HG03159 (cell line): ENCODE measurements at regions not wholly inside any gene's neighbourhood (a gene's known extent, or its start where the extent isn't known, plus 50 kb on each side); places are given as distances from the start of the nearest gene placed in this dataset.
"Not testable (repeated sequence)": the region's sequence is repeated elsewhere in the genome, so short reads cannot be mapped to it uniquely, and the experiment has no call there.

Experiments used
- ATAC-seq: cut with Tn5 transposase; IDR thresholded peaks from one replicate; pipeline ENCODE4 v1.9.1; 2021; ENCODE audit warnings: mild to moderate bottlenecking, moderate library complexity; ENCODE audit not compliant: unreplicated experiment

DNA sequence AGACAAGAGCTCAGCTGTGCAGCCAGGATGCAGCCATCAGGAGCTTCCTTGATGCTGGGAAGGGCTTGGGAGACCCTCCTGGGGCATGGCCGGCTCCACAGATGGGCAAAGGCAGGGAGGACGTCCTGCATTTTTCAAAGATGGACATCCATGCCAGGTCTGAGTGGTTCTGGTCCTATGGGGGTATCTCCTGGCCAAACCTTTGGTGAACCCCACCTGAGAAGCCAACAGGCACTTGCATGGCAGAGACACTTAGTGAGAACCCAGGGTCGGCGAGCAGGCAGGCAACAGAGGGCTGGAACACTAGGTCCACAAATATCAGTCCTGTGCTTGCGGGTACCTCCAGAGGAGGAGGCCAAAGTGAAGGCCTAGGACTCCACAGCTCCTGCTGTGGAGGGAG lies 70.0 kb downstream of the KCTD15 start:
- ATAC-seq = no peak

DNA sequence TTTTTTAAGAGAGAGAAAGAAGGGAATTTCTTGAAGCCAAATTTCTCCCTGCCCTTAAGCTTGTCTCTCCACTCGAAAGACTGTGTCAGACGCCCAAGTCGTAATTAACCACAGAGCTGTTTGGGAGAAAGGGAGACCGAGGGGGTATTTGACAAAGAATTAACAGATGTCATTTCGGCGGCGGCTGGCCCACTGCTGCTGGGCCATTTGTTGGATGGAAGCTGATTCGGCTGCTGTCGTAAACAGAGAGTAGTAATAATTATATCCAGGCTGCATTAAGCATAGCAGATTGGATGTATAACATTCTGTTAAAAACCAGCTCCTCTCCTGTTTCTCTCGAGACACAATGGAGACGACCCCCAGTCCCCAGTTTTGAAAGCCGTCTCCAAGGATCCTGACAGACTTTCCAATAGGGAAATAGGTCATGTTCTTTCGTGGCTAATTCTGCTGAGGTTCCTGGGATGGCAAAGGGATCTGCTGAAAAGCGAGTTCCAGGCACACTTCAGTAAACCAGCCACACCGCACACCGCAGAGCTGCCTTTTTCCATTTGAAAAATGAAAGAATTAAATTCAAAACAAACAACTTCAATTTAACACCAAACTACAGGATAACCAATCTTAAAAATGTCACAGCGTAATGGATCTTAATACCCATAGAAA lies 71.5 kb downstream of the KCTD15 start:
- no peak for ATAC-seq

DNA sequence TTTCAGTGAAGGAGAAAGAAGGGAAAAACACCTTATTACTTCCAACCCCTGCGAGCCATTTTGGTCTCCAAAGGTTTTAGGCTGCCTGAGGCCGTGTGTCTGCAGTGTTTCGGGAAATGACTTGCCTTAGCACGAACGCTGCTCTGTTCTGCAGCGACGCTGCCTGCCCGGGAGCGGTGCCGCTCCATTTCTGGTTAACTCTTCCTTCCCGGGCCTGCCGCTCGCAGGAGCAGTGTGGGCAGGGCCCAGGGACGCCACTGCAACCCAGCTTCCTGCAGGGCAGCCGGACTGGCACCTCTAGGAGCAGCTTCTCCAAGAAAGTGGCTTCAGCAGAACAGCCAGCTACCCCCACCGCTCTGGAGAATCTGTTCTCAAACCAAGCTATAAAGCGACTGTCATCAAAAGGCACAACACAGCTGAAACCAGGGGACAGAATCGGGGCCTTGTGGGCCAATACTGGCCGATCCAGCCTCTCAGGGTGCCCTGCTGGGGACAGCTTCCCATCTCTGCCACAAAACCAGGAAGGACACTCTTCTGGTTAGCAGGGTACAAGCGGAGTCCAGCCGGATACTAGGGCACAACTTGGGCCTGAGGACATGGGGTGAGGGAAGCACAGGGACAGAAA lies 72.2 kb downstream of the KCTD15 start:
- ATAC-seq = no peak

DNA sequence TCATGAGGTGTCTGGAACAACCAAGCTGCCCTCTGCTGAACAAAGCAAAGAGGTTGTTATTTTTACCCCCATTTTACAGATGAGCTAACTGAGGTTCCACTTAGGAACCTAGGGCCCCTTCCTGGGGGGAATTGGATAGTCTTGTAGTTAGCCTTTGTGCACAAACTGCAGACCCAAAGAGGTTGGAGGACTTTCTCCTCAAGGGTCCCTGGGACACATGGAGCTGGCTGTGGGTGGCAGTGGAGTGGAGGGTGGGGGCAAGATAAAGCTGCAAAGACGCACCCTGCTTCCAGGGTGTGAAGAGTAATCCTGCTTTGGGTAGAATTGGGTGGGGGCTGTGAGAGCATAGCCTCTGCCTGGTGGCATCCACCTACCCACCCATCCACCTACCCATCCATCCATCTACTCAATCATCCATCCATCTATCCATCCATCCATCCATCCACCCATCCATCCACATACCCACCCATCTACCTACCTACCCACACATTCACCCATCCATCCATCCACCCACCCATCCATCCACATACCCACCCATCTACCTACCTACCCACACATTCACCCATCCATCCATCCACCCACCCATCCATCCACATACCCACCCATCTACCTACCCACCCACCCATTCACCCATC lies 73.7 kb downstream of the KCTD15 start:
- not testable (repeated sequence) for ATAC-seq

DNA sequence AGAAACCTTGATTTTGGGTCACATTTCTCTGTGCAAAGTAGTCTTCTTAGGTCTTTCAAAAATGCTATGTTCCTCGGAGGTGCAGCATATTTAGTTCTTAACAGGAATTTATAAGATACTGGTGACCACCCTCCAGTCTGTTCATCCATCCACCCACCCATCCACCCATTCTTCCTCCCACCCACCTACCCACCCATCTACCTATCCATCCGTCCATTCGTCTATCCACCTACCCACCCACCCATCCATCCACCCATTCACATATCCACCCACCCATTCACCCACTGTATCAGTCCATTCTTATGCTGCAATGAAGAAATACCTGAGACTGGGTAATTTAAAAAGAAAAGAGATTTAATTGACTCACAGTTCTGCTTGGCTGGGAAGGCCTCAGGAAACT lies 74.9 kb downstream of the KCTD15 start:
- no peak for ATAC-seq

DNA sequence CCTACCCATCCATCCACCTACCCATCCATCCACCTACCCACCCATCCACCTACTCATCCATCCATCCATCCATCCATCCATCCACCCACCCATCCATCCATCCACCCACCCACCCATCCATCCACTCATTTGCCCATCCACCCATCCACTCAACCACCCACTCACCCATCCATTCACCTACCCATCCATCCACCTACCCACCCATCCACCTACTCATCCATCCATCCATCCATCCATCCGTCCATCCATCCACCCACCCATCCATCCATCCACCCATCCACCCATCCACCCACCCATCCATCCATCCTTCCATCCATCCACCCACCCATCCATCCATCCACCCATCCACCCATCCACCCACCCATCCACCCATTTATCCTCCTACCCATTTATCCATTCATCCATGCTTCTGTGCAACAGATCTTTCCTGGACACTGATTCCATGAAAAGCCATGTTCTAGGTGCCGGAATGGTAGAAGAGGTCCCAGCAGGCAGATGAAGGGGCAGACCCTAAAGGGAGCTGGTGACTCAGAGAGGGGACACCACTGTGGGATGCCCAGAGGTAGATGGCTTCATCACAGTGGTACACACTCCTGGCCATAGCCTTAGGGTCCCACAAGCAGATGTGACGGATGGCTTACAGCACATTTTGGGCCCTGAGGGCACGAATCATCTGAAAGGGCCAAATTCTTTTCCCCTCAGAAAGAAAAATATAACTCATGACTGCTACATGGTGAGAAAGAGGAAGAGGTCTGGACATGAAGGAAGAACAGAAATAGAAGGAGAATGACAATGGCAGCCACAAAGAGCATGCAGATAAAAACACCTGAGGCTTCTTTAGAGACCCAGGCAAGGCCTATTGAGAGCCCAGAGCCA lies 76.0 kb downstream of the KCTD15 start:
- no peak for ATAC-seq

DNA sequence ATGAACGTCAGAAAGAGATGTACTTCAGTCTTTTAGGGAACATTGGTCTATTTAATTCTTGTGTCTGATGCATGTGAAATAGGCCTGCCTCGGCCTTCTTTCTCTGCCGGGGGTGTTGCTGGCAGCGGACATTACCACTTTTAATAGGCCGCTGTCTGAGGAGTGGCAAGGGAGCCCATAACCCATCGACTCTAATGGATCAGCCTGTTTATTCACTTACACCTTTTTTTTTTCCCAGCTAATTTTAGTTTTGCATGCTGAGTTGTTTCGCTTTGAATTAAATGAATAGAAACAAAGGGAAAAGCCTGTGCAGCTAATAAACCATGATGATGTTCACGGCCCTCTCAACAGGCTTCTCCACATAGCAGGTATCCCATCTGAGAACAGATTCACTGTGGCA lies 78.4 kb downstream of the KCTD15 start:
- no peak for ATAC-seq

DNA sequence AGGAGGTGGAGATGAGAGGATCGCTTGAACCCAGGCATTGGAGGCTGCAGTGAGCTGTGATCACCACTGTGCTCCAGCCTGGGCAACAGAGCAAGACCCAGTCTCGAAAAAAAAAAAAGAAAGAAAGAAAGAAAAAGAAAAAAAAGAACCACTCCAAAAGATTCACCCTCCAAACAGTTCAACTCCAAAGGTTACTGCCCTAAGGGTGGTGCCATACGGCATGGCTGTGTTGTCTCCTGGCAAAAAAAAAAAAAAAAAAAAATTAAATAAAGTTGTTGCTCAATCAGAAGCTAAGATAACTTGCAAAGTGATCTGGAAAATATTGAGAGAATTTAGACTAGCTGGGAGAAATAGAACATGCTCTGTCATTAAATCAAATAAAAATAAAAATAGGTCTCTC lies 79.5 kb downstream of the KCTD15 start:
- ATAC-seq = no peak

DNA sequence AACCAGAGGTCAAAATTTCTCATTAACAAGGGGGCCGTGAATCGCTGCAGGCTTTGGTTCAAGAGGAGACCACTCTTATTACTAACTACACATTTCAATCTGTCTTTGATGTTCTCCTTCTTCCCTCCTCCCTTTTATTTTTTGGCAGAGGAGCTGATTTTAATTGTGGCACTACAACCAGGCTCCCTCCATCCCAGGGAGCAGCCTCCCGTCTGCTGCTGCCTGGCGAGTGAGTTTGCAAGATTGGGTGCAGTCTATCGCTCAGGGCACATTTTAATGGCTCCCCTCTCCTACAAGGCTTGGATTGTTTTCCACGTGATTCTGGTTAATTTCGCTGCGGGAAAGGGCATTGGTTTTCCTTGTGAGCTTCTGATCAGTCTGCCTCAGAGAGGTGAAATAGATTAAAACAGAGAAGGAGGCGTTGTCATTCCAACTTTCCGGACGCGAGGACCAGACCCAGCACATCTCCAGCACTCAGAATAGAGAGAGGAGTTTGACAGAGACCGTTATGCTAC lies 81.4 kb downstream of the KCTD15 start:
- ATAC-seq = no peak

DNA sequence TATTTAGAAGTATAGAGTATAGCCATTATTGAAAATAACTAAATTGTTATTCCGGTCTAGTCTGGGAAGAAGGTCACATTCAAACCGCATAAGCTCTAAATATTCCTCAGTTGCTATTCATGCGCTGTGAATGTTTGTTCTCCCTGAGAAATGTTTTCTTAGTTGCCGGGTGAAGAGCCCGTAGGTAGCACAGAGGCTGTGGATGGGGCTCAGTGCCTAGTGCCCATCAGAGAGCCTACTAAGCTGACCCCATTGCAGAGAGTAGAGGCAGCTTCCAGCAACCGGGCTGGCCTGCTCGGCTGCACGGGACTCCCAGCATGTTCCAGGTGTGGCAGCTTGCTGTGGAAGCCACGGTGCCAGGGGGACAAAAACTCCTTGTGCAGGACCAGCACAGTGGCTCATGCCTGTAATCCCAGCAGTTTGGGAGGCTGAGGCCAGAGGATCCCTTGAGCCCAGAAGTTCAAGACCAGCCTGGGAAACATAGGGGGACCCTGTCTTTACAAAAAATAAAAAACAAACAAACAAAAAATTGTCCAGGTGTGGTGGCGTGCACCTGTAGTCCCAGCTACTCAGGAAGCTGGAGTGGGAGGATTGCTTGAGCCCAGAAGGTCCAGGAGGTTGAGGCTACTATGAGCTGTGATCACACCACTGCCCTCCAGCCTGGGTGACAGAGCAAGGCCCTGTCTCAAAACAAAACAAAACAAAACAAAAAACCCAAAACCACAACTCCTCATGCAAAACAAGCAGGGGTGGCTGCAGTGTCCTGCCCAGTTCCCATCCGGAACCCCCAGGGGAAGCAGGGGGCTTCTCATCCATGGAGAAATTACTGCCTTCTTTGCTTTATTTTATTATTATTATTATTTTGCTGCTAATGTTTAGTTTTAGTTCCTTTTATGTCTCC lies 82.5 kb downstream of the KCTD15 start:
- no peak for ATAC-seq

DNA sequence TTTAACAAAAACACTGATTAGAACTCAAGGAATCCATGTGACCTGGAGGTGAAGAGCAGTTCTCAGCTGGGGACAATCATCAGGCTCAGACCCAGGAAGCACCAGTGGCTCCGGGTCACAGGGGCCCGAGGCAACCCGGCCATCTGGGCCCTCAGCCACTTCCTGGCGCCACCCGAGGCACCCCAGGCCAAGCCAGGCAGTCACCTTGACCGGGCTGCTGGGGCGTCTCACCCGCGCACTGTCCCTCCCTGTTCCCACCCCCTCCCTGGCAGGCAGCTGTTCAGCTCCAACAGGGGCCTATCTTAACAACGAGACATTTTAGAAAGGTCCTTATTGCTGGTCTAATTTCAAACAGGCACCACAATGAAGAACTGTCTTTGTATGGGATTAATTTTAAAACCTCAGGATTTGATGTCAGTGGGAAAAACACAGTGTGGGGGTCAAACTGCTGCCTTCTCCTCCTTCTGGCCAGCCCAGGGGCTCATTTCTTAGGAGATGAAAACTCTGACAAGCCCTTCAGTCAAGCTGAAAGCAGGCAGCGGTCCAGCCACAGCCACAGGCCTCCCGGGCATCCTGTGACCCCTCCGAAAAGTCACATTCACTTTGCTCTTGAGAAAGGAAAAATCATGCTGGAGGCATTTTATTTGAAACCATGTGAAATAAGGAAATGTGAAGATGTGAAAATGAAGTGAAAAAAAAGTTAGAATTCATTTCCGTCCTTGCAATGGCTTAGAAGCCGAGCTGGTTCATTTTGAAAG lies 83.3 kb downstream of the KCTD15 start:
- ATAC-seq = no peak

DNA sequence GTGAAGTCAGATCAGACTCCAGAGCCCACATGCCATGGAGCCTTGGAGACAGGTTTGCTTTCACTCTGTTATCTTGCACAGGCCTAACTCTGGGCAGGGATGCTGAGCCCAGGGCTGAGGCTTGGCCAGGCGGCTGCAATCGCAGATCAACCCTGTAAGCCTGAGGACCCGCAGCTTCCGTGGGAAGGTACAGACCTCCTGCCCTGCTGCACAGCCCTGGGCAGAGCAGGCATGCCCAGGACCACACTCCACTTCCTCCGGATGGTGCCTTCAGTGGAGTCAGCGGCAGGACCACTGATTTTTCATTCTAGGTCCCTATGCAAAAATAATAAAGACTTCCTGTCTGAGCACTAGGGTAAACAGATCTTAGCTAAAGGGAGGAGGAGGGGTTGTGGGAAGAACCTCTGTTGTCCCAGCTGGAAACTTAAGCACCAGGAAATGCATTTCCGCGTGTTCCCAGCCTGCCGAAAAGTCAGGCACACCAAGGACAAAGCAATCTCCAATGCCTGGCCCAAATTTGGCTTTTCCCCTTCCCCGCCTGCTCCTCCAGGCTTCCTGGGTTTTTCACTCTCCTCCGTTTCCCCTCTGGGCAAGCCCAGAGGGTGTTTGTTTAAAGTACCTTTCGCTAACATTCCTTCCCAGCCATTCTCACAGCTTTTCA lies 87.3 kb downstream of the KCTD15 start:
- ATAC-seq = no peak

DNA sequence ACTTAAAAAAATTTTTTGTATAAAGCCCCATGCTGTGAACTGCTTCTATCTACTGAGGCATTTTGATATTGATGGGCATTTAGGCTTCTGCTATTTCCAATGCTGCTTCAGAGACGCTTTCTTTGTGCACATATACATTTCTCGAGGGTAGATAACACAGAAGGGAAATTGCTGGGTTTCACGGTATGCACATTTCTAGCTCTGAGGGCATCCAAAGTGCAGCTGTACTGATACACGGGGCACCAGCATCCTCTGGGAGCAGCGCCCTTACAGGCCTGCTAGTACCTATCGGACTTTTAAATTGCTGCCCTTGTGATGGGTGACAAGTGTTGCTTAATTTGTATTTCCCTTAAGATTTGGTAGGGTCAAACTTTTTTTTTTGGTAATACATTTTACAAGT lies 88.6 kb downstream of the KCTD15 start:
- ATAC-seq = no peak

DNA sequence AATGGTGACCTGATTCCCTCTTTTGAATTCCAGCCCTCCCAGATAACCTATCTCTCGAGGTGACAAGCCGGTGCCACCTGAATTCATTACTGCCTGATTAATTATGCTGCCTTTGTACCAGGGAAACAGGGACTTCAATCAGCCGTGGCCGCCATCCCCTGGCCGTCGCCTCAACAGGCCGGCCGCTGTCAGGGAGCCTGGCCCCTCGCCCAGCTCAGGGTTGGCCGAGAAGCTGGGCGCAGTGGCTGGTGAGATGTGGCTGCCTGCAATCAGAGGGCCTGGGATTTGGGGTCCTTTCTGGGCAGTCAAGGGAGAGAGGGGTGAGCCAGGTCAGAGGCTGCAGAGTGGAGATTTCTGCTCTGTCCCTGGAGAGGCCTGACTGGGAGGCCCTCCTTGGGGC lies 91.2 kb downstream of the KCTD15 start:
- ATAC-seq = no peak

DNA sequence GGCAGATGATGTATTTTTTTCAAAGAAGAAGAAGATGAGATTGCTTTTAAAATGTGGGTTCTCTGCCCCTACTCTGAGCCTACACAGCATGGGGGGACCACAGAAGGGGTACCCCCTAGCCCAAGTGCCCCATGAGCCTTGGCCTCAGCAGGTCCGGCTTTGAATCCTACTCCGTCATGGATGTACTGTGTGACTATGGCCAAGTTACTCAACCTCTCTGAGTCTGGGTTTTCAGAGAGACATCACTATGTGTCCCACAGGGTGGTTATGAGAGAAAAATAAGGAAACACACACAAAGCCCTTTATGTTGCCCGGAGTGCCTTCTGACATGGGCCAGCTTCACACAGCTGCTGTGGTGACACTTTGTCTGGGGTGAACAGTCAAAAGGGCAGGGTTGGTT lies 92.0 kb downstream of the KCTD15 start:
- ATAC-seq = no peak

DNA sequence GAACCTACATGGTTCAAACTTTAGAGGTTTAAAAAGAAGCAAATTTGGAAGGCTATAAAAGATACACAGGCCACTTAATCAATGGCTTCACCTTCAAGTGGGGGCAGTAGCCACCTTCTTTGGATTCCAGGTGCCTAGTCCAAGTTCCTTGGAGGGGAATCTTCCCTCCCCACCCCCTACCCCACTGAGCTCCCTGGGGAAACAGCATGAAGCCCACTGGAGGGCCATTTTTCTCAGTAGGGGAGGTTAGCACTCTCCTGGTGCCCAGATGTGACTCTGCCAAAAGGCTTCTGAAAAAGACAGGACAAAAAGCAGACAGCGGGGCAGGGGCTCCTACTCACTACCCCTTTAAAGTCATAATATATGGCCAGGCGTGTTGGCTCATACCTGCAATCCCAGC lies 93.9 kb downstream of the KCTD15 start:
- no peak for ATAC-seq

DNA sequence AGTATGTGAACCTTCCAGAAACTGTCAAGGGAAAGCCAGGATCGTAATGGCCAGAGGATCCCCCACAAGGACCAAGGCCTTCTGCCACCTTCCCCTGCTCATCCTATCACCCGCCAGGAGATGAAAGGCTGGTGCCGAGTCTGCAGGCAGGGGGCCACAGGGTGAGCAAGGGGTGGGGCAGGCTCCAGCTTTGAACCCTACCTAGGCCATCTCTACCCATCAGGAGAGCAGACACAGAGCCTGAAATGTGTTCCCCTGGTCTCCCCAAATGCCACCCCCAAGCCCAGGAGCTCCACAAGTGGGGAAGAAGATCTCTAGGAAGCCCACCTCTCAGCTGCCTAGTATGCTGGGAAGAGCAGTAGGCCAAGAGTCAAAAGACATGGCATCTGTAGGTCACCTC lies 95.1 kb downstream of the KCTD15 start:
- no peak for ATAC-seq

DNA sequence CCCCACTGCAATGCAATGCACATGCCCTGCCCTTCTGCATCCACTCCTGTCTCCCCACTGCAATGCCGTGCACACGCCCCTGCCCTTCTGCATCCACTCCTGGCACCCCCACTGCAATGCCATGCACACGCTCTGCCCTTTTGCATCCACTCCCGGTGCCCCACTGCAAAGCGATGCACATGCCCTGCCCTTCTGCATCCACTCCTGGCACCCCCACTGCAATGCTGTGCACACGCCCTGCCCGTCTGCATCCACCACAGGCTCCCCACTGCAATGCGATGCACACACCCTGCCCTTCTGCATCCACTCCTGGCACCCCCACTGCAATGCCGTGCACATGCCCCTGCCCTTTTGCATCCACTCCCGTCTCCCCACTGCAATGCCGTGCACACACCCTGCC lies 98.1 kb downstream of the KCTD15 start:
- no peak for ATAC-seq

DNA sequence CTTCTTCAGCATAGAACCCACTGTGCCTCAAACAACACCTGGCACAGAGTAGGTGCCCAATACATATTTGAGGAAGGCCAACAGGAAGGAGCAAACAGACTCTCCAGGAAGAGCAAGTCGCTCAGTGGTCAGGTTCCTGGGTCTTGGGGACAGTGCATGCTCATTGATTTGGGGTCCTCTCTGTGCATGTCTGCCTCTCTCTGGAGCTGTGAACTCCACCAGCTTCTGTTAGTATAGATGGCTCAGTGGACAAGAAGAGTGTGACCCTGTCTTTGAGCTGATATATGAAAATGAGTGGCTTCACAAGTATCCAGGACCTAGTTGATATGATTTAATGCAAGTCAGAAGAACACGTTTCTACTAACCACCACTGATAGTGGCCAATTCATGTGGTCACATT lies 98.7 kb downstream of the KCTD15 start:
- ATAC-seq = no peak
